HK-2 (cell line): ENCODE measurements at regions not wholly inside any gene's neighbourhood (a gene's known extent, or its start where the extent isn't known, plus 50 kb on each side); places are given as distances from the start of the nearest gene placed in this dataset.

ENCODE experiments used
- DNase-seq: peaks from one replicate; pipeline ENCODE4 v3.0.0-alpha.2; 2018; ENCODE audit not compliant: unreplicated experiment

- DNase-seq = no peak
These were observed 1241.7 kb upstream of the ADGRB3 start for GRCh38 chr6:67393356-67393755.

GRCh38 chr6:67391955-67392354 is 1243.1 kb upstream of the ADGRB3 start:
- no peak for DNase-seq

GRCh38 chr6:67369679-67370078 is 1265.4 kb upstream of the ADGRB3 start:
- no peak for DNase-seq

- no peak for DNase-seq
These were observed 1272.1 kb upstream of the ADGRB3 start for GRCh38 chr6:67362976-67363375.

- no peak for DNase-seq
These were observed 1273.8 kb upstream of the ADGRB3 start for GRCh38 chr6:67361264-67361663.

GRCh38 chr6:67358241-67358640 is 1276.8 kb upstream of the ADGRB3 start:
- no peak for DNase-seq

- no peak for DNase-seq
These were observed 1281.2 kb upstream of the ADGRB3 start for GRCh38 chr6:67353861-67354260.

GRCh38 chr6:67352717-67353116 is 1282.4 kb upstream of the ADGRB3 start:
- no peak for DNase-seq

- DNase-seq = no peak
These were observed 1284.4 kb upstream of the ADGRB3 start for GRCh38 chr6:67350729-67351128.

DNA sequence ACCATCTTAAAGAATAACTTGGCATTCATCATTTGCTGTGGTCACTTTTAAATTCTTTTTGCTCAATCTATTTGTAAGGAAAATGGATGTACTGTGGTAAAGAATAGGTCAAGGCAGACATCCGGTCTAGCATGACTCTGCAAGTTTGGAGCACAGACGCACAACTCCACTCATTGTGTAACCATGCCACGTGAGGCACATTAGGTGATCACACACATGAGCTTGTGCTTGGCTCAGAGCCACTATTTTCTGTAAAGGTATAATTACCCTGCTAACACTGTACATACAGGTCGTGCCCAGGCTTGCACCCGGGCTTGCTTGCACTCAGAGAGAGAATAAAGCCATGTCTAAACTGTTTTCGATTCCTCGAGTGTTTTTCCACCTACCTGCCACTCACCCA is 1289.1 kb upstream of the ADGRB3 start:
- no peak for DNase-seq

- DNase-seq = no peak
These were observed 1299.1 kb upstream of the ADGRB3 start for GRCh38 chr6:67336014-67336413.

- DNase-seq = no peak
These were observed 1303.8 kb upstream of the ADGRB3 start for GRCh38 chr6:67331304-67331703.

DNA sequence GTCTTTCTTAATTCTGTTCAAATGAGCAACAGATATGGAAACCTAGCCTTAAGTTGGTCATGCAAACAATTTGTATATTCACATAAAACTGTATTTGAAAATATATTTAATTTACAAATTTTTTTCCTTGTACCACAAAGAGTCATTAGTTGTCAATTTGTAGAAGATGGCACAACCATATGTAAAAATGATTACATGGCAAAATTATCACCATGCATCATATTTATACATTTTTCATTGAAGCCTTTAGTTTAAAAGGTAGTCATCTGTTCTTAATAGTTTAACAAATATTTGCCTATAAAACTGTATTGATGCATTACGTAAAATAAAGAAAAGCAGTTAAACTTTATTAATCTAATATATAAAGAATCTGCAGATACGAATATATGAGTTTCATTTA is 1306.8 kb upstream of the ADGRB3 start:
- DNase-seq = no peak

GRCh38 chr6:67300430-67301040 is 1334.5 kb upstream of the ADGRB3 start:
- DNase-seq = no peak

GRCh38 chr6:67292169-67292568 is 1342.9 kb upstream of the ADGRB3 start:
- DNase-seq = no peak

DNA sequence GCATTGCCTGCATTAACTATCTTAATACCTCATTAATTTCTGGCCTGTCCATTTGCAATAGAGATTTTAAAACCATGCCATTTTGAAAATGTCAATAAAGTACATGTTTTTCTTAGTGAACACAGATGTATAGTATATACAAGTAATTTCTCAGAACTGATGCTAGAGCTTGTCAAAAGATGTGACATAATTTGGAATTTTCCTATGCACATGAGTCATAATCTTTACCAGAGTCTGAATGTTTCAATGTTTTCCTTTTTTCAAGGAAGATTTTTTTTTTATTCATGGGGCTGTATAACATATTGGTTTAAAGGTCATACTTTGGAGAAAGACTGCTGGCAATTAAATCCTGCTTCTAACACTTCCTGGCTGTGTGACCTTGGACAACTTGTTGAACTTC is 1347.5 kb upstream of the ADGRB3 start:
- DNase-seq = no peak

- DNase-seq = no peak
These were observed 1349.1 kb upstream of the ADGRB3 start for GRCh38 chr6:67285770-67286495.

DNA sequence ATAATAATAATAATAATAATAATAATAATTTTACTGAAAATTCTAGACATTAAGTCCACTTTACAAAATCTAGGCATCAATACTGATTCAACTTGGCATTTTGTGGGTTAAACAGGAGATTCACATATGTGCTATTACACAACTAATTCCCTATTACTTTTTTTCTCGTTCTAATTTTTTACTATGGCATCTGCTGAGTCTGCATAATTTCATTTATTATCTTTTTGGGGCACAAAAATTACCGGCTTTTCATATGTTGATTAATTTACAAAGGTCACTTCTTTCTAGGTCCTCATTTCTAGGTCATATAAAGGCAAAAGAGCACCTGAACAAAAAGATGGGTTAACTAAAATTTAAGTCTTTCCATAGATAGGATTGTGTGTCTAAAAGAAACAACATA is 1357.8 kb upstream of the ADGRB3 start:
- DNase-seq = no peak

- no peak for DNase-seq
These were observed 1368.8 kb upstream of the ADGRB3 start for GRCh38 chr6:67265996-67266921.

DNA sequence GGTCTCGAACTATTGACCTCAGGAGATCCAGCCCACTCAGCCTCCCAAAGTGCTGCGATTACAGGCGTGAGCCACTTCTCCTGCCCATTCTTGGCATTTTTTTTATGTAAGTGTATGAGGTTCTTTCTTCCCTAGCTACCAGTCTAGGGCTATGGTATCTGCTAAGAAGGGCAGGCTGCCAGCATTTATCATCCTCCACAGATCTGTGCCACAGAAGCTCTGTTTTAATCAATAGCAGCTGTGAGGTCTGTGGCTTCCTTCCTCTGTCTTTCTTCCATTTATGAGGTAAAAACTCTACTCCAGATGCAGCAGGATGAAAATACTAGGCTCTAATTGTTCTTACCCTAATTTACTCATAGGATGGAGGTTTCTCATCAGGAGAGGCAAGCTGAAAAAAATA is 1382.4 kb upstream of the ADGRB3 start:
- DNase-seq = no peak

GRCh38 chr6:67248077-67248476 is 1387.0 kb upstream of the ADGRB3 start:
- DNase-seq = no peak

DNA sequence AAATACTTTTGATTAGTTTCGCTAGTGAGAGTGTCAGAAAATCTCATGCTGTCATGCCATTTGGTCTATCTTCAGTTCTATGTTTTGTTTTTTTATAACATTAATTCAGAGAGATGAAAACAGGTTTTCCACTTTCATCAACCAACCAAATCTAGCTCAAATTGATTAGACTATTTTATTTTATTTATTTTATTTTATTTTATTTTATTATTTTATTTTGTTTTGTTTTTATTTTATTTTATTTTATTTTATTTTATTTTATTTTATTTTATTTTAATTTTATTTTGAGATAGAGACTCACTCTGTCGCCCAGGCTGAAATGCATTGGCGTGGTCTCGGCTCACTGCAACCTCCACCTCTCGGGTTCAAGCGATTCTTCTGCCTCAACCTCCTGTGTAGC is 1391.0 kb upstream of the ADGRB3 start:
- DNase-seq = no peak

- DNase-seq = no peak
These were observed 1397.8 kb upstream of the ADGRB3 start for GRCh38 chr6:67237277-67237676.
